ENCODE measurements at regions not wholly inside any gene's neighbourhood (a gene's known extent, or its start where the extent isn't known, plus 50 kb on each side); places are given as distances from the start of the nearest gene placed in this dataset.

- Histone ChIP-seq H3K9me2 (replicated peaks; ENCODE audit: control insufficient read depth, low read length) (no peaks in the 10 kb centered on the region), H3K36me3 (ENCODE audit: control insufficient read depth, low read length) (no peaks in the 10 kb centered on the region), H3K4me2 (ENCODE audit: low read length) (no peak overlapping the region), H3K79me2 (ENCODE audit: control insufficient read depth, low read length) (no peaks in the 10 kb centered on the region), H3F3A (ENCODE audit: control insufficient read depth, insufficient read depth) (no peaks in the 10 kb centered on the region), H3K27me3 (ENCODE audit: control insufficient read depth, low read length) (no peaks in the 10 kb centered on the region), H3K27ac (ENCODE audit: low read depth, low read length) (no peak overlapping the region), H3K4me1 (ENCODE audit: control insufficient read depth, low read length) (no peaks in the 10 kb centered on the region), H3K9me3 (ENCODE audit: control insufficient read depth, insufficient read depth, low read length) (no peaks in the 10 kb centered on the region), H3K4me3 (ENCODE audit: low read length) (no peak overlapping the region), H4K20me1 (ENCODE audit: control insufficient read depth, insufficient read depth, low read depth, low read length) (no peaks in the 10 kb centered on the region)
- no peak for TF ChIP-seq CTCF (IDR thresholded peaks at IDR 0.05; ENCODE audit: low read depth, low read length, poor library complexity, severe bottlenecking)
- TF ChIP-seq EZH2phosphoT487 (IDR thresholded peaks at IDR 0.05; ENCODE audit: borderline replicate concordance, low read length): no peak
Observed at GRCh38 chr1:101732261-101732660, 264.5 kb downstream of the OLFM3 start.

- TF ChIP-seq CTCF (IDR thresholded peaks at IDR 0.05; ENCODE audit: low read depth, low read length, poor library complexity, severe bottlenecking) (no peak), EZH2phosphoT487 (IDR thresholded peaks at IDR 0.05; ENCODE audit: borderline replicate concordance, low read length) (no peak)
- no peak overlapping the region for H3K4me3 ChIP-seq (ENCODE audit: low read length)
- H3K9me2 ChIP-seq (replicated peaks; ENCODE audit: control insufficient read depth, low read length): no peaks in the 10 kb centered on the region
- H3K79me2 ChIP-seq (ENCODE audit: control insufficient read depth, low read length): no peaks in the 10 kb centered on the region
- H3F3A ChIP-seq (ENCODE audit: control insufficient read depth, insufficient read depth): no peaks in the 10 kb centered on the region
- no peaks in the 10 kb centered on the region for H3K27me3 ChIP-seq (ENCODE audit: control insufficient read depth, low read length)
- H3K36me3 ChIP-seq (ENCODE audit: control insufficient read depth, low read length): no peaks in the 10 kb centered on the region
- H3K4me1 ChIP-seq (ENCODE audit: control insufficient read depth, low read length): no peaks in the 10 kb centered on the region
- no peaks in the 10 kb centered on the region for H3K9me3 ChIP-seq (ENCODE audit: control insufficient read depth, insufficient read depth, low read length)
- no peaks in the 10 kb centered on the region for H4K20me1 ChIP-seq (ENCODE audit: control insufficient read depth, insufficient read depth, low read depth, low read length)
- H3K27ac ChIP-seq (ENCODE audit: low read depth, low read length): no peak overlapping the region
- H3K4me2 ChIP-seq (ENCODE audit: low read length): no peak overlapping the region
Observed at GRCh38 chr1:101733340-101733739, 263.4 kb downstream of the OLFM3 start.

DNA sequence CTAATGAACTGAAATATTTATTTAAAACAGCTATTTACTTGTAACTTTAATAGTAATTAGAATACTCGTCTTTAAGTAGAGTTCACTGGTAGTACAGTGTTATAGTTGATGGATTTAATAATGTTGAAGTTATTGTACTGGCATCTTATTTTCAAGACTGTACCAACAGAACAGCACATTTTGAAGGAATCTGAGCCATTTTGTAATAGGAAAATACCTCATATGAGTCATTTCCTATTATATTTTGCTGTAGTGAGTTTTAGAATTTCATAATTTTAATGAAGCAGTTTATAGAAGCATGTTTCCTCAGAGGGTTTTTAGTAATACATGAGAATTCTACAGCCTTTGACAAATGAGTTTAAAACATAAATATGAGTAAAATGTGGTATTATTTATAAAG lies 258.3 kb downstream of the OLFM3 start:
- Histone ChIP-seq H3K4me3 (ENCODE audit: low read length) (no peak overlapping the region), H3K36me3 (ENCODE audit: control insufficient read depth, low read length) (no peaks in the 10 kb centered on the region), H3K4me1 (ENCODE audit: control insufficient read depth, low read length) (no peaks in the 10 kb centered on the region), H3K4me2 (ENCODE audit: low read length) (no peak overlapping the region), H3K9me3 (ENCODE audit: control insufficient read depth, insufficient read depth, low read length) (no peaks in the 10 kb centered on the region), H3K27ac (ENCODE audit: low read depth, low read length) (no peak overlapping the region), H4K20me1 (ENCODE audit: control insufficient read depth, insufficient read depth, low read depth, low read length) (no peaks in the 10 kb centered on the region), H3K27me3 (ENCODE audit: control insufficient read depth, low read length) (peaks cover 7% of the 10 kb centered on the region; the same call in 1 of the 2 replicates), H3K9me2 (replicated peaks; ENCODE audit: control insufficient read depth, low read length) (no peaks in the 10 kb centered on the region), H3K79me2 (ENCODE audit: control insufficient read depth, low read length) (no peaks in the 10 kb centered on the region), H3F3A (ENCODE audit: control insufficient read depth, insufficient read depth) (no peaks in the 10 kb centered on the region)
- TF ChIP-seq EZH2phosphoT487 (IDR thresholded peaks at IDR 0.05; ENCODE audit: borderline replicate concordance, low read length) (no peak), CTCF (IDR thresholded peaks at IDR 0.05; ENCODE audit: low read depth, low read length, poor library complexity, severe bottlenecking) (no peak)

GRCh38 chr1:101739146-101739545 lies 257.6 kb downstream of the OLFM3 start:
- no peak overlapping the region for H3K27ac ChIP-seq (ENCODE audit: low read depth, low read length)
- no peaks in the 10 kb centered on the region for H3F3A ChIP-seq (ENCODE audit: control insufficient read depth, insufficient read depth)
- no peak for TF ChIP-seq EZH2phosphoT487 (IDR thresholded peaks at IDR 0.05; ENCODE audit: borderline replicate concordance, low read length)
- TF ChIP-seq CTCF (IDR thresholded peaks at IDR 0.05; ENCODE audit: low read depth, low read length, poor library complexity, severe bottlenecking): no peak

More at GRCh38 chr1:101739146-101739545, 257.6 kb downstream of the OLFM3 start:
- H3K9me3 ChIP-seq (ENCODE audit: control insufficient read depth, insufficient read depth, low read length): no peaks in the 10 kb centered on the region
- no peaks in the 10 kb centered on the region for H3K9me2 ChIP-seq (replicated peaks; ENCODE audit: control insufficient read depth, low read length)
- no peaks in the 10 kb centered on the region for H3K36me3 ChIP-seq (ENCODE audit: control insufficient read depth, low read length)
- H3K4me2 ChIP-seq (ENCODE audit: low read length): no peak overlapping the region
- H3K4me1 ChIP-seq (ENCODE audit: control insufficient read depth, low read length): no peaks in the 10 kb centered on the region
- H3K79me2 ChIP-seq (ENCODE audit: control insufficient read depth, low read length): no peaks in the 10 kb centered on the region
- H3K27me3 ChIP-seq (ENCODE audit: control insufficient read depth, low read length): peaks cover 7% of the 10 kb centered on the region; the same call in 1 of the 2 replicates
- no peak overlapping the region for H3K4me3 ChIP-seq (ENCODE audit: low read length)
- no peaks in the 10 kb centered on the region for H4K20me1 ChIP-seq (ENCODE audit: control insufficient read depth, insufficient read depth, low read depth, low read length)

All from DOHH2 (cell line).